ENCODE measurements at regions not wholly inside any gene's neighbourhood (a gene's known extent, or its start where the extent isn't known, plus 50 kb on each side); places are given as distances from the start of the nearest gene placed in this dataset.

DNA sequence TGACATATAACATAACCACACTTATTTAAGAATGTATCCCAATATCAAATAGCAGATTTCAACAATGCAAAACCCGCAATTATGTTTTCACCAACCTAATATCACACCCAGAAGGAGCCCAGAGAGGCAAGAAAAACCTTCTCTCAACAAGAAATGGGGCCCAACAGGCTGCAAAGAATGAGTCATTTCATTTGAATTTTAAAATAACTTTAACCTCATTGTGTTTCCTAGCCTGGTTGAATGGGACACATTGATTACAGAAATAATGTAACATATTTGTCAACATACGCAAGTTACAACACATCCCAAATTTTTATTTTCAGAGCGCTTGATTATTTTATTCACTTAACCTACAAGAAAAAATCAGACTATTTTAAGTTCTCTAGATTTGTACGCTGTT lies 365.1 kb upstream of the SLCO3A1 start:
- TF ChIP-seq, protein P1, sequence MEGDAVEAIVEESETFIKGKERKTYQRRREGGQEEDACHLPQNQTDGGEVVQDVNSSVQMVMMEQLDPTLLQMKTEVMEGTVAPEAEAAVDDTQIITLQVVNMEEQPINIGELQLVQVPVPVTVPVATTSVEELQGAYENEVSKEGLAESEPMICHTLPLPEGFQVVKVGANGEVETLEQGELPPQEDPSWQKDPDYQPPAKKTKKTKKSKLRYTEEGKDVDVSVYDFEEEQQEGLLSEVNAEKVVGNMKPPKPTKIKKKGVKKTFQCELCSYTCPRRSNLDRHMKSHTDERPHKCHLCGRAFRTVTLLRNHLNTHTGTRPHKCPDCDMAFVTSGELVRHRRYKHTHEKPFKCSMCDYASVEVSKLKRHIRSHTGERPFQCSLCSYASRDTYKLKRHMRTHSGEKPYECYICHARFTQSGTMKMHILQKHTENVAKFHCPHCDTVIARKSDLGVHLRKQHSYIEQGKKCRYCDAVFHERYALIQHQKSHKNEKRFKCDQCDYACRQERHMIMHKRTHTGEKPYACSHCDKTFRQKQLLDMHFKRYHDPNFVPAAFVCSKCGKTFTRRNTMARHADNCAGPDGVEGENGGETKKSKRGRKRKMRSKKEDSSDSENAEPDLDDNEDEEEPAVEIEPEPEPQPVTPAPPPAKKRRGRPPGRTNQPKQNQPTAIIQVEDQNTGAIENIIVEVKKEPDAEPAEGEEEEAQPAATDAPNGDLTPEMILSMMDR (IDR thresholded peaks at IDR 0.05): no peak
- TF ChIP-seq EP300 (IDR thresholded peaks at IDR 0.05): no peak
- no peak for TF ChIP-seq POLR2AphosphoS5 (IDR thresholded peaks at IDR 0.05)
- no peak for TF ChIP-seq POLR2A (IDR thresholded peaks at IDR 0.05)

Data from gastroesophageal sphincter (tissue), 3 donors.